Fibroblast of lung (primary cell): ENCODE measurements at regions not wholly inside any gene's neighbourhood (a gene's known extent, or its start where the extent isn't known, plus 50 kb on each side); places are given as distances from the start of the nearest gene placed in this dataset.

Experiments
- DNase-seq, 2 donors: peaks; one replicate each; pipeline versions ENCODE4 v3.0.0 to v3.0.0-alpha.2; 2010; ENCODE audit warnings: low read depth in 2 of 2
- H2AFZ ChIP-seq: 2 replicates; pipeline ENCODE4 v1.5.1; 2012; ENCODE audit warnings: low read length, control low read depth, inconsistent platforms
- H3K27ac ChIP-seq: 2 replicates; pipeline ENCODE4 v1.5.1; 2011; ENCODE audit warnings: low read length, control low read depth; ENCODE audit not compliant: insufficient read depth
- H3K27me3 ChIP-seq: 2 replicates; pipeline ENCODE4 v1.5.1; 2011; ENCODE audit warnings: mild to moderate bottlenecking, low read length; ENCODE audit not compliant: control insufficient read depth, insufficient read depth
- H3K36me3 ChIP-seq: 2 replicates; pipeline ENCODE4 v1.5.1; 2011; ENCODE audit warnings: low read length; ENCODE audit not compliant: control insufficient read depth, insufficient read depth
- H3K4me1 ChIP-seq: 2 replicates; pipeline ENCODE4 v1.5.1; 2011; ENCODE audit warnings: low read length; ENCODE audit not compliant: control insufficient read depth, insufficient read depth; ENCODE audit errors: extremely low read depth
- H3K4me2 ChIP-seq: 2 replicates; pipeline ENCODE4 v1.5.1; 2011; ENCODE audit warnings: low read length, control low read depth; ENCODE audit not compliant: insufficient read depth; ENCODE audit errors: extremely low read depth
- H3K4me3 ChIP-seq, 4 experiments: fragments of 200-600 bp in 1 of 4; sonication (generic) in 1 of 4; replicated peaks in 1 of 4; 2 replicates each; pipeline ENCODE4 v1.5.1; 2011 to 2016; ENCODE audit warnings: low read length in 4 of 4, low read depth in 3 of 4, mild to moderate bottlenecking in 3 of 4, control low read depth in 2 of 4, inconsistent platforms in 1 of 4, mixed read lengths in 1 of 4; ENCODE audit not compliant: insufficient read depth in 1 of 4; ENCODE audit errors: control extremely low read depth in 1 of 4
- H3K79me2 ChIP-seq: 2 replicates; pipeline ENCODE4 v1.5.1; 2012; ENCODE audit warnings: mild to moderate bottlenecking, low read length, inconsistent platforms; ENCODE audit not compliant: control insufficient read depth, insufficient read depth
- H3K9ac ChIP-seq: 2 replicates; pipeline ENCODE4 v1.5.1; 2011; ENCODE audit warnings: mild to moderate bottlenecking, low read length, control low read depth; ENCODE audit not compliant: insufficient read depth
- H3K9me3 ChIP-seq: 2 replicates; pipeline ENCODE4 v1.5.1; 2012; ENCODE audit warnings: low read depth, low read length; ENCODE audit not compliant: control insufficient read depth, insufficient read depth
- H4K20me1 ChIP-seq: 2 replicates; pipeline ENCODE4 v1.5.1; 2011; ENCODE audit warnings: low read length; ENCODE audit not compliant: control insufficient read depth, insufficient read depth; ENCODE audit errors: extremely low read depth
- EZH2 ChIP-seq: IDR thresholded peaks from 2 replicates; pipeline ENCODE4 v1.5.1; 2012; ENCODE audit warnings: low read length, control low read depth, mild to moderate bottlenecking; ENCODE audit errors: missing control alignments
- TF ChIP-seq, protein P1 (sequence below), 2 donors: IDR thresholded peaks in 1 of 2; conservative IDR thresholded peaks in 1 of 2; 1 replicate in 1 of 2; 2 replicates in 1 of 2; pipeline ENCODE4 v1.5.1; 2011 to 2012; ENCODE audit warnings: low read length in 2 of 2, control low read depth in 1 of 2, inconsistent platforms in 1 of 2, low read depth in 1 of 2, mild to moderate bottlenecking in 1 of 2

DNA sequence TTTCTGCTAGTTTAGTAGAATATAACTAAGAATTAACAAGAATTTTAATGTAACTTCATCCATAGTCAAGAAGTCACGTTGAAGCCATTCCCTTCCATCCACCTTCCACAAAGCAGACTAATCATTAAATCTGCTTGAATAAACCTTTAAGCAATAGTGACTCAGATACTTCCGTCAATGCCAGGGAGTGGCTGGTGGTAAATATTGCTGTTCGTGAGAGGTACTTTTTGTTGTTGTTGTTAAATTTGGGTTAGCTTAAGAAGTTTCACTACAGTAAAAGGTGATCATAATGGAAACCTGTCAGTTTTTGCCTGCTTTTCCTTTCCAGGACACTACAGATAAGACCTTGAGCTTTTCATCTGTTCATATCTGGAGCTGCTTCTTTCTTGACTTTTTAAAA lies 316.3 kb downstream of the TMA16 start:
- Histone ChIP-seq H3K4me1 (no peaks in the 10 kb centered on the region), H3K79me2 (no peaks in the 10 kb centered on the region), H4K20me1 (no peaks in the 10 kb centered on the region), H2AFZ (no peak overlapping the region), H3K36me3 (no peaks in the 10 kb centered on the region), H3K27me3 (no peaks in the 10 kb centered on the region), H3K9ac (no peak overlapping the region), H3K4me2 (no peak overlapping the region), H3K9me3 (no peaks in the 10 kb centered on the region), H3K27ac (no peak overlapping the region), H3K4me3 (no peak overlapping the region)
- TF ChIP-seq, protein P1, sequence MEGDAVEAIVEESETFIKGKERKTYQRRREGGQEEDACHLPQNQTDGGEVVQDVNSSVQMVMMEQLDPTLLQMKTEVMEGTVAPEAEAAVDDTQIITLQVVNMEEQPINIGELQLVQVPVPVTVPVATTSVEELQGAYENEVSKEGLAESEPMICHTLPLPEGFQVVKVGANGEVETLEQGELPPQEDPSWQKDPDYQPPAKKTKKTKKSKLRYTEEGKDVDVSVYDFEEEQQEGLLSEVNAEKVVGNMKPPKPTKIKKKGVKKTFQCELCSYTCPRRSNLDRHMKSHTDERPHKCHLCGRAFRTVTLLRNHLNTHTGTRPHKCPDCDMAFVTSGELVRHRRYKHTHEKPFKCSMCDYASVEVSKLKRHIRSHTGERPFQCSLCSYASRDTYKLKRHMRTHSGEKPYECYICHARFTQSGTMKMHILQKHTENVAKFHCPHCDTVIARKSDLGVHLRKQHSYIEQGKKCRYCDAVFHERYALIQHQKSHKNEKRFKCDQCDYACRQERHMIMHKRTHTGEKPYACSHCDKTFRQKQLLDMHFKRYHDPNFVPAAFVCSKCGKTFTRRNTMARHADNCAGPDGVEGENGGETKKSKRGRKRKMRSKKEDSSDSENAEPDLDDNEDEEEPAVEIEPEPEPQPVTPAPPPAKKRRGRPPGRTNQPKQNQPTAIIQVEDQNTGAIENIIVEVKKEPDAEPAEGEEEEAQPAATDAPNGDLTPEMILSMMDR (conservative IDR thresholded peaks at IDR 0.05 in 1 of 2, IDR thresholded peaks at IDR 0.05 in 1 of 2; ENCODE audit: low read depth in 1 of 2, low read length in 2 of 2), result no peak
- no peak for TF ChIP-seq EZH2
- no peak for DNase-seq

DNA sequence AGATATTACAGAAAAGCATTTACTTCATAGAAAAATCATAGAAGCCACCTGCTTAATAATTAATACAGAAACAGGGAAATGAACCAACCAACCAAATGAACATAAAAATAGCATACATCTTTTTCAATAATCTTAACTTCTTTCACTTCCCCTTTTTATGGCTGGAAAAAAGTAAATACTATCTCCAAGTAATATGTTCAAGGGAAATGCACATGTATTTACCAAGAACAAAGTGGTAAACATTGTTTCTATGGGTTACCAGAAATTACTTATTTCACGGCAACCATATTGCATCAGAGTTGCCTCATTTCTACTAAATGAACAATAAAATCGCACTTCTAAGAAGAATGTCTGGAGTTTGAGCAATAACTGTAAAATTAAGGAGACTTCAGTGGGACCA lies 321.3 kb downstream of the TMA16 start:
- no peaks in the 10 kb centered on the region for H3K9me3 ChIP-seq
- H3K4me1 ChIP-seq, result no peaks in the 10 kb centered on the region
- DNase-seq, result no peak
- H3K9ac ChIP-seq, result no peak overlapping the region
- H3K4me3 ChIP-seq, result no peak overlapping the region
- H4K20me1 ChIP-seq, result no peaks in the 10 kb centered on the region
- TF ChIP-seq, protein P1 (conservative IDR thresholded peaks at IDR 0.05 in 1 of 2, IDR thresholded peaks at IDR 0.05 in 1 of 2; ENCODE audit: low read depth in 1 of 2, low read length in 2 of 2), result no peak
- TF ChIP-seq EZH2, result no peak
- H3K36me3 ChIP-seq, result no peaks in the 10 kb centered on the region
- H3K27me3 ChIP-seq, result no peaks in the 10 kb centered on the region
- no peaks in the 10 kb centered on the region for H3K79me2 ChIP-seq
- no peak overlapping the region for H3K27ac ChIP-seq
- H2AFZ ChIP-seq, result no peak overlapping the region
- no peak overlapping the region for H3K4me2 ChIP-seq

DNA sequence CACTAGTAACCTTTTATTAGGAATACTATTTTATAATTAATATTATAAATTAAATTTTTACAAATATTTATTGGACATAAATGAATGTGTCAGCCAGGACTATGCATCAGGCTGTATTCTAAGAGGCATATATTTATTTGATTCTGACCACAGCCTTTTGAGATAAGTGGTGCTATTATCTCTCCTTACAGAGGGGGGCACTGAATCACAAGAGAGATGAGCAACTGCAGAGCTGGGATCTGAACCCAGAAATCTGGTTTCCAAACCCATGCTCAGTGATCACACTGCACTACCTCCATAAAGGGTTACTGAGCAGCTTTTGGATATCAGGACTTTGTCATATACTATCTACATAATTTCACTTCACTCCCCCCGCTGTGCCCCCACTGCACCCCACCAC lies 322.0 kb downstream of the TMA16 start:
- Histone ChIP-seq H3K4me1 (no peaks in the 10 kb centered on the region), H3K9me3 (no peaks in the 10 kb centered on the region), H2AFZ (no peak overlapping the region), H3K27ac (no peak overlapping the region), H3K4me3 (no peak overlapping the region), H3K4me2 (no peak overlapping the region), H4K20me1 (no peaks in the 10 kb centered on the region), H3K36me3 (no peaks in the 10 kb centered on the region), H3K79me2 (no peaks in the 10 kb centered on the region), H3K27me3 (no peaks in the 10 kb centered on the region), H3K9ac (no peak overlapping the region)
- no peak for DNase-seq
- no peak for TF ChIP-seq EZH2
- TF ChIP-seq, protein P1 (conservative IDR thresholded peaks at IDR 0.05 in 1 of 2, IDR thresholded peaks at IDR 0.05 in 1 of 2; ENCODE audit: low read depth in 1 of 2, low read length in 2 of 2), result no peak
